GM19468 (cell line): ENCODE measurements at regions not wholly inside any gene's neighbourhood (a gene's known extent, or its start where the extent isn't known, plus 50 kb on each side); places are given as distances from the start of the nearest gene placed in this dataset.
"Not testable (repeated sequence)": the region's sequence is repeated elsewhere in the genome, so short reads cannot be mapped to it uniquely, and the experiment has no call there.

Experiments used
- ATAC-seq: cut with Tn5 transposase; IDR thresholded peaks from one replicate; pipeline ENCODE4 v1.9.1; 2021; ENCODE audit warnings: mild to moderate bottlenecking, moderate library complexity, moderate number of reproducible peaks; ENCODE audit not compliant: unreplicated experiment; ENCODE audit errors: extremely low read depth

- not testable (repeated sequence) for ATAC-seq
These were observed 318.6 kb upstream of the KAZN start for GRCh38 chr1:14279891-14280290.

GRCh38 chr1:14280909-14281308, 317.6 kb upstream of the KAZN start:
- ATAC-seq: no peak

GRCh38 chr1:14281412-14281811, 317.1 kb upstream of the KAZN start:
- ATAC-seq: no peak

- ATAC-seq: no peak
These were observed 315.8 kb upstream of the KAZN start for GRCh38 chr1:14282707-14283106.

GRCh38 chr1:14285238-14285637, 313.2 kb upstream of the KAZN start:
- ATAC-seq: no peak

- ATAC-seq: not testable (repeated sequence)
These were observed 307.3 kb upstream of the KAZN start for GRCh38 chr1:14291182-14291581.

GRCh38 chr1:14292520-14292919, 306.0 kb upstream of the KAZN start:
- no peak for ATAC-seq

GRCh38 chr1:14294006-14294405, 304.5 kb upstream of the KAZN start:
- ATAC-seq: no peak

- no peak for ATAC-seq
These were observed 303.5 kb upstream of the KAZN start for GRCh38 chr1:14294860-14295536.

- no peak for ATAC-seq
These were observed 301.7 kb upstream of the KAZN start for GRCh38 chr1:14296795-14297194.

- no peak for ATAC-seq
These were observed 301.1 kb upstream of the KAZN start for GRCh38 chr1:14297356-14297755.

GRCh38 chr1:14298806-14299205, 299.7 kb upstream of the KAZN start:
- no peak for ATAC-seq

- no peak for ATAC-seq
These were observed 297.3 kb upstream of the KAZN start for GRCh38 chr1:14300991-14301703.

- no peak for ATAC-seq
These were observed 296.8 kb upstream of the KAZN start for GRCh38 chr1:14301704-14302024.

GRCh38 chr1:14302025-14302424, 296.5 kb upstream of the KAZN start:
- ATAC-seq: no peak

GRCh38 chr1:14303011-14303410, 295.5 kb upstream of the KAZN start:
- no peak for ATAC-seq

- ATAC-seq: no peak
These were observed 294.1 kb upstream of the KAZN start for GRCh38 chr1:14304381-14304865.

GRCh38 chr1:14308460-14308859, 290.0 kb upstream of the KAZN start:
- ATAC-seq: no peak

- no peak for ATAC-seq
These were observed 288.5 kb upstream of the KAZN start for GRCh38 chr1:14309984-14310383.

- ATAC-seq: no peak
These were observed 288.0 kb upstream of the KAZN start for GRCh38 chr1:14310476-14310875.

- ATAC-seq: no peak
These were observed 284.6 kb upstream of the KAZN start for GRCh38 chr1:14313731-14314431.
